ENCODE measurements at regions not wholly inside any gene's neighbourhood (a gene's known extent, or its start where the extent isn't known, plus 50 kb on each side); places are given as distances from the start of the nearest gene placed in this dataset.

- TF ChIP-seq, protein P1, sequence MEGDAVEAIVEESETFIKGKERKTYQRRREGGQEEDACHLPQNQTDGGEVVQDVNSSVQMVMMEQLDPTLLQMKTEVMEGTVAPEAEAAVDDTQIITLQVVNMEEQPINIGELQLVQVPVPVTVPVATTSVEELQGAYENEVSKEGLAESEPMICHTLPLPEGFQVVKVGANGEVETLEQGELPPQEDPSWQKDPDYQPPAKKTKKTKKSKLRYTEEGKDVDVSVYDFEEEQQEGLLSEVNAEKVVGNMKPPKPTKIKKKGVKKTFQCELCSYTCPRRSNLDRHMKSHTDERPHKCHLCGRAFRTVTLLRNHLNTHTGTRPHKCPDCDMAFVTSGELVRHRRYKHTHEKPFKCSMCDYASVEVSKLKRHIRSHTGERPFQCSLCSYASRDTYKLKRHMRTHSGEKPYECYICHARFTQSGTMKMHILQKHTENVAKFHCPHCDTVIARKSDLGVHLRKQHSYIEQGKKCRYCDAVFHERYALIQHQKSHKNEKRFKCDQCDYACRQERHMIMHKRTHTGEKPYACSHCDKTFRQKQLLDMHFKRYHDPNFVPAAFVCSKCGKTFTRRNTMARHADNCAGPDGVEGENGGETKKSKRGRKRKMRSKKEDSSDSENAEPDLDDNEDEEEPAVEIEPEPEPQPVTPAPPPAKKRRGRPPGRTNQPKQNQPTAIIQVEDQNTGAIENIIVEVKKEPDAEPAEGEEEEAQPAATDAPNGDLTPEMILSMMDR (IDR thresholded peaks at IDR 0.05): no peak
- no peak for TF ChIP-seq POLR2A (IDR thresholded peaks at IDR 0.05)
These were observed 379.3 kb upstream of the TENM3 start for GRCh38 chr4:181863856-181864255.
